Osteoblast (primary cell): ENCODE measurements at regions not wholly inside any gene's neighbourhood (a gene's known extent, or its start where the extent isn't known, plus 50 kb on each side); places are given as distances from the start of the nearest gene placed in this dataset.

Experiments
- DNase-seq: peaks from one replicate; pipeline ENCODE4 v3.0.0; 2011; ENCODE audit warnings: low spot score, mixed read lengths; ENCODE audit not compliant: insufficient read length; ENCODE audit errors: missing footprints
- H2AFZ ChIP-seq: 2 replicates; pipeline ENCODE4 v1.6.0; 2011; ENCODE audit warnings: mild to moderate bottlenecking, low read length
- H3K27ac ChIP-seq: 2 replicates; pipeline ENCODE4 v1.5.1; 2011; ENCODE audit warnings: mild to moderate bottlenecking, low read depth, low read length, moderate library complexity
- H3K27me3 ChIP-seq: 2 replicates; pipeline ENCODE4 v1.6.0; 2012; ENCODE audit warnings: mild to moderate bottlenecking, control low read depth, inconsistent platforms, low read length, moderate library complexity; ENCODE audit not compliant: insufficient read depth
- H3K36me3 ChIP-seq: 2 replicates; pipeline ENCODE4 v1.5.1; 2011; ENCODE audit warnings: mild to moderate bottlenecking, low read length, control low read depth, moderate library complexity; ENCODE audit not compliant: insufficient read depth
- H3K4me1 ChIP-seq: 2 replicates; pipeline ENCODE4 v1.5.1; 2011; ENCODE audit warnings: mild to moderate bottlenecking, low read length, control low read depth, moderate library complexity; ENCODE audit not compliant: insufficient read depth
- H3K4me2 ChIP-seq: 2 replicates; pipeline ENCODE4 v1.6.0; 2011; ENCODE audit warnings: mild to moderate bottlenecking, low read length; ENCODE audit not compliant: insufficient read depth
- H3K4me3 ChIP-seq: fragments of 200-600 bp; sonication (generic); 3 replicates; pipeline ENCODE4 v1.5.1; 2012; ENCODE audit warnings: mild to moderate bottlenecking, low read length, inconsistent platforms; ENCODE audit not compliant: insufficient read depth
- H3K79me2 ChIP-seq: 2 replicates; pipeline ENCODE4 v1.6.0; 2012; ENCODE audit warnings: mild to moderate bottlenecking, low read length, control low read depth, inconsistent platforms; ENCODE audit not compliant: insufficient read depth
- H3K9me3 ChIP-seq: 2 replicates; pipeline ENCODE4 v1.5.1; 2011; ENCODE audit warnings: low read depth, low read length, control low read depth
- H4K20me1 ChIP-seq: 2 replicates; pipeline ENCODE4 v1.6.0; 2012; ENCODE audit warnings: mild to moderate bottlenecking, low read length, control low read depth; ENCODE audit not compliant: insufficient read depth
- CTCF ChIP-seq: IDR thresholded peaks from 2 replicates; pipeline ENCODE4 v1.5.1; 2011; ENCODE audit warnings: mild to moderate bottlenecking, low read depth, low read length, moderate library complexity; ENCODE audit errors: extremely low read depth

GRCh38 chr14:71597287-71597920 lies 334.8 kb upstream of the RGS6 start:
- Histone ChIP-seq H3K4me2 (no peak overlapping the region), H3K27me3 (no peaks in the 10 kb centered on the region), H3K9me3 (no peaks in the 10 kb centered on the region), H3K36me3 (peaks cover 45% of the 10 kb centered on the region), H4K20me1 (peaks cover 9% of the 10 kb centered on the region), H3K4me3 (no peak overlapping the region), H3K27ac (no peak overlapping the region), H3K4me1 (peaks cover 25% of the 10 kb centered on the region), H2AFZ (no peak overlapping the region), H3K79me2 (peaks cover 100% of the 10 kb centered on the region)
- DNase-seq: no peak
- no peak for TF ChIP-seq CTCF

- Histone ChIP-seq H3K4me2 (no peak overlapping the region), H3K79me2 (peaks cover 100% of the 10 kb centered on the region), H3K27ac (no peak overlapping the region), H2AFZ (no peak overlapping the region), H3K4me3 (no peak overlapping the region), H3K9me3 (no peaks in the 10 kb centered on the region), H3K4me1 (peaks cover 19% of the 10 kb centered on the region), H3K27me3 (no peaks in the 10 kb centered on the region), H4K20me1 (peaks cover 12% of the 10 kb centered on the region), H3K36me3 (peaks cover 45% of the 10 kb centered on the region)
- TF ChIP-seq CTCF: no peak
- no peak for DNase-seq
These were observed 334.1 kb upstream of the RGS6 start for GRCh38 chr14:71597955-71598660.

- Histone ChIP-seq H3K4me1 (peaks cover 7% of the 10 kb centered on the region), H3K27ac (no peak overlapping the region), H3K4me3 (no peak overlapping the region), H3K79me2 (peaks cover 99% of the 10 kb centered on the region), H3K36me3 (peaks cover 45% of the 10 kb centered on the region), H3K4me2 (no peak overlapping the region), H2AFZ (no peak overlapping the region), H3K9me3 (no peaks in the 10 kb centered on the region), H4K20me1 (peaks cover 12% of the 10 kb centered on the region), H3K27me3 (no peaks in the 10 kb centered on the region)
- no peak for TF ChIP-seq CTCF
- no peak for DNase-seq
These were observed 331.9 kb upstream of the RGS6 start for GRCh38 chr14:71600309-71600708.

GRCh38 chr14:71602524-71602923 lies 329.7 kb upstream of the RGS6 start:
- peaks cover 33% of the 10 kb centered on the region for H3K36me3 ChIP-seq
- H3K27me3 ChIP-seq: no peaks in the 10 kb centered on the region
- peaks cover 99% of the 10 kb centered on the region for H3K79me2 ChIP-seq
- no peak for TF ChIP-seq CTCF
- H3K27ac ChIP-seq: no peak overlapping the region
- no peak overlapping the region for H3K4me2 ChIP-seq
- no peak for DNase-seq
- H2AFZ ChIP-seq: no peak overlapping the region
- H3K4me3 ChIP-seq: no peak overlapping the region
- H4K20me1 ChIP-seq: peaks cover 23% of the 10 kb centered on the region
- peaks cover 7% of the 10 kb centered on the region for H3K4me1 ChIP-seq
- H3K9me3 ChIP-seq: no peaks in the 10 kb centered on the region
